ENCODE measurements at regions not wholly inside any gene's neighbourhood (a gene's known extent, or its start where the extent isn't known, plus 50 kb on each side); places are given as distances from the start of the nearest gene placed in this dataset.

DNA sequence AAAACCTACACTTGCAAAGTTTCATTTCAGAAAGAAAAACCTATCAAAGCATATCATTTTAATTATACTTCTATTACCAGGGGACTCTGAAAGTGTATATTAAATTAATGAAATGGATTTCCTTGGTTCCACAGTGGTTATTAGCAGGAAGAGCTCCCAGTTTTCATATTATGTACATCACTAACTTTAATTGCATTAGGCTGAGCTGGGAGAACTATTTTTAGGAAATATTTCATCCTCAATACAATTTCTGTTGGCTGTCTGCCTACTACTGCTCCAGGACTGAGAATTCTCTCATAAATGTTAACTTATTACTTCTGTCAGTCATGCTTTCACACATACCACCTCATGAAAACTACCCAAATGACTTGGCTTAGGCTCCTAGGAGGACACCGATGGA, 301.4 kb downstream of the CMPK2 start:
- TF ChIP-seq CSDC2 (CRISPR knock-in tag; IDR thresholded peaks at IDR 0.05) (no peak), OSR1 (CRISPR knock-in tag; IDR thresholded peaks at IDR 0.05) (no peak), RARB (CRISPR knock-in tag; IDR thresholded peaks at IDR 0.05) (no peak), ZFP3 (CRISPR knock-in tag; IDR thresholded peaks at IDR 0.05) (no peak), ZNF565 (CRISPR knock-in tag; conservative IDR thresholded peaks at IDR 0.05; ENCODE audit: low read depth) (no peak)

All from SK-N-SH treated with all-trans-retinoic acid at 6 μM for 48 hours (cell line).